ENCODE measurements at regions not wholly inside any gene's neighbourhood (a gene's known extent, or its start where the extent isn't known, plus 50 kb on each side); places are given as distances from the start of the nearest gene placed in this dataset.
"Not testable (repeated sequence)": the region's sequence is repeated elsewhere in the genome, so short reads cannot be mapped to it uniquely, and the experiment has no call there.

GRCh38 chr3:39733804-39734203 is 75.6 kb upstream of the MYRIP start:
- H2AFZ ChIP-seq (ENCODE audit: low read depth, low read length), result no peak overlapping the region
- no peaks in the 10 kb centered on the region for H3K36me3 ChIP-seq (ENCODE audit: control insufficient read depth in 1 of 2, insufficient read depth in 2 of 2, low read depth in 1 of 2, low read length in 2 of 2)
- H2BK120ac ChIP-seq (ENCODE audit: low read depth, low read length), result no peak overlapping the region
- H3K9ac ChIP-seq (ENCODE audit: low read length), result no peak overlapping the region
- 88% methylated on average over 3 of the region's 3 CpGs for WGBS
- H3K9me3 ChIP-seq (ENCODE audit: control insufficient read depth, low read length), result no peaks in the 10 kb centered on the region
- H3K23ac ChIP-seq (ENCODE audit: low read length in 2 of 2), result no peak overlapping the region
- H3K18ac ChIP-seq (ENCODE audit: low read depth in 1 of 2, low read length in 2 of 2), result no peak overlapping the region
- H3K27me3 ChIP-seq (ENCODE audit: control insufficient read depth in 1 of 2, insufficient read depth in 1 of 2, low read length in 2 of 2), result no peaks in the 10 kb centered on the region
- no peak overlapping the region for H4K8ac ChIP-seq (ENCODE audit: low read length)
- no peak overlapping the region for H2BK5ac ChIP-seq (ENCODE audit: low read depth, low read length, poor library complexity, severe bottlenecking)
- no peak overlapping the region for H3K14ac ChIP-seq (ENCODE audit: low read length in 2 of 2)
- no peaks in the 10 kb centered on the region for H3K4me1 ChIP-seq (ENCODE audit: control insufficient read depth, insufficient read depth, low read depth, low read length)
- H3K4ac ChIP-seq (ENCODE audit: low read depth in 1 of 2, low read length in 2 of 2), result no peak overlapping the region
- no peak overlapping the region for H3K4me3 ChIP-seq (ENCODE audit: insufficient read depth in 1 of 2, low read depth in 1 of 2, low read length in 2 of 2)
- no peak overlapping the region for H4K91ac ChIP-seq (ENCODE audit: low read length)
- no peak overlapping the region for H3K4me2 ChIP-seq (ENCODE audit: low read length, poor library complexity, severe bottlenecking)
- no peaks in the 10 kb centered on the region for H3K79me1 ChIP-seq (replicated peaks; ENCODE audit: low read length, poor library complexity, severe bottlenecking)
- no peak overlapping the region for H2BK12ac ChIP-seq (ENCODE audit: low read length in 2 of 2)
- H3K27ac ChIP-seq (ENCODE audit: low read length, poor library complexity, severe bottlenecking), result no peak overlapping the region
- DNase-seq, result no peak
- H2AK5ac ChIP-seq (ENCODE audit: low read length, severe bottlenecking), result no peak overlapping the region
- no peak overlapping the region for H2BK15ac ChIP-seq (ENCODE audit: low read depth, poor library complexity, severe bottlenecking)

GRCh38 chr3:39739658-39740057 is 69.8 kb upstream of the MYRIP start:
- H3K4me3 ChIP-seq (ENCODE audit: insufficient read depth in 1 of 2, low read depth in 1 of 2, low read length in 2 of 2); H2AFZ ChIP-seq (ENCODE audit: low read depth, low read length); H2BK120ac ChIP-seq (ENCODE audit: low read depth, low read length); H2AK5ac ChIP-seq (ENCODE audit: low read length, severe bottlenecking); H2BK12ac ChIP-seq (ENCODE audit: low read length in 2 of 2); H2BK5ac ChIP-seq (ENCODE audit: low read depth, low read length, poor library complexity, severe bottlenecking); H3K23ac ChIP-seq (ENCODE audit: low read length in 2 of 2); H3K14ac ChIP-seq (ENCODE audit: low read length in 2 of 2); H3K27ac ChIP-seq (ENCODE audit: low read length, poor library complexity, severe bottlenecking); H2BK15ac ChIP-seq (ENCODE audit: low read depth, poor library complexity, severe bottlenecking); H3K9ac ChIP-seq (ENCODE audit: low read length); H4K91ac ChIP-seq (ENCODE audit: low read length); DNase-seq; H3K4ac ChIP-seq (ENCODE audit: low read depth in 1 of 2, low read length in 2 of 2); H3K4me1 ChIP-seq (ENCODE audit: control insufficient read depth, insufficient read depth, low read depth, low read length); H3K36me3 ChIP-seq (ENCODE audit: control insufficient read depth in 1 of 2, insufficient read depth in 2 of 2, low read depth in 1 of 2, low read length in 2 of 2); H3K9me3 ChIP-seq (ENCODE audit: control insufficient read depth, low read length); H3K79me1 ChIP-seq (replicated peaks; ENCODE audit: low read length, poor library complexity, severe bottlenecking); H4K8ac ChIP-seq (ENCODE audit: low read length); H3K18ac ChIP-seq (ENCODE audit: low read depth in 1 of 2, low read length in 2 of 2); H3K4me2 ChIP-seq (ENCODE audit: low read length, poor library complexity, severe bottlenecking); H3K27me3 ChIP-seq (ENCODE audit: control insufficient read depth in 1 of 2, insufficient read depth in 1 of 2, low read length in 2 of 2): not testable (repeated sequence)
- WGBS, result no CpG with 5 or more reads among the region's 1 CpG

- no peak overlapping the region for H2BK15ac ChIP-seq (ENCODE audit: low read depth, poor library complexity, severe bottlenecking)
- no peak overlapping the region for H4K91ac ChIP-seq (ENCODE audit: low read length)
- 91% methylated on average over 2 of the region's 3 CpGs for WGBS
These were observed 64.7 kb upstream of the MYRIP start for GRCh38 chr3:39744746-39745145.

GRCh38 chr3:39748002-39748401 is 61.4 kb upstream of the MYRIP start:
- no peak overlapping the region for H3K27ac ChIP-seq (ENCODE audit: low read length, poor library complexity, severe bottlenecking)
- no peak overlapping the region for H2BK12ac ChIP-seq (ENCODE audit: low read length in 2 of 2)
- no CpG with 5 or more reads among the region's 1 CpG for WGBS
- H3K4ac ChIP-seq (ENCODE audit: low read depth in 1 of 2, low read length in 2 of 2), result no peak overlapping the region
- no peak overlapping the region for H4K91ac ChIP-seq (ENCODE audit: low read length)
- no peak overlapping the region for H3K18ac ChIP-seq (ENCODE audit: low read depth in 1 of 2, low read length in 2 of 2)
- no peak overlapping the region for H2BK15ac ChIP-seq (ENCODE audit: low read depth, poor library complexity, severe bottlenecking)
- no peaks in the 10 kb centered on the region for H3K4me1 ChIP-seq (ENCODE audit: control insufficient read depth, insufficient read depth, low read depth, low read length)
- no peak for DNase-seq
- H3K79me1 ChIP-seq (replicated peaks; ENCODE audit: low read length, poor library complexity, severe bottlenecking), result no peaks in the 10 kb centered on the region
- no peaks in the 10 kb centered on the region for H3K36me3 ChIP-seq (ENCODE audit: control insufficient read depth in 1 of 2, insufficient read depth in 2 of 2, low read depth in 1 of 2, low read length in 2 of 2)
- no peak overlapping the region for H2AFZ ChIP-seq (ENCODE audit: low read depth, low read length)
- no peak overlapping the region for H3K4me3 ChIP-seq (ENCODE audit: insufficient read depth in 1 of 2, low read depth in 1 of 2, low read length in 2 of 2)
- H3K9me3 ChIP-seq (ENCODE audit: control insufficient read depth, low read length), result no peaks in the 10 kb centered on the region
- no peak overlapping the region for H2BK120ac ChIP-seq (ENCODE audit: low read depth, low read length)
- no peak overlapping the region for H2BK5ac ChIP-seq (ENCODE audit: low read depth, low read length, poor library complexity, severe bottlenecking)
- no peaks in the 10 kb centered on the region for H3K27me3 ChIP-seq (ENCODE audit: control insufficient read depth in 1 of 2, insufficient read depth in 1 of 2, low read length in 2 of 2)
- H3K23ac ChIP-seq (ENCODE audit: low read length in 2 of 2), result no peak overlapping the region
- no peak overlapping the region for H4K8ac ChIP-seq (ENCODE audit: low read length)
- no peak overlapping the region for H3K14ac ChIP-seq (ENCODE audit: low read length in 2 of 2)
- no peak overlapping the region for H3K4me2 ChIP-seq (ENCODE audit: low read length, poor library complexity, severe bottlenecking)
- no peak overlapping the region for H2AK5ac ChIP-seq (ENCODE audit: low read length, severe bottlenecking)
- H3K9ac ChIP-seq (ENCODE audit: low read length), result no peak overlapping the region

More at GRCh38 chr3:39744746-39745145, 64.7 kb upstream of the MYRIP start:
- Histone ChIP-seq H3K27ac (ENCODE audit: low read length, poor library complexity, severe bottlenecking) (no peak overlapping the region), H3K18ac (ENCODE audit: low read depth in 1 of 2, low read length in 2 of 2) (no peak overlapping the region), H2BK5ac (ENCODE audit: low read depth, low read length, poor library complexity, severe bottlenecking) (no peak overlapping the region), H2BK12ac (ENCODE audit: low read length in 2 of 2) (no peak overlapping the region), H3K36me3 (ENCODE audit: control insufficient read depth in 1 of 2, insufficient read depth in 2 of 2, low read depth in 1 of 2, low read length in 2 of 2) (no peaks in the 10 kb centered on the region), H3K79me1 (replicated peaks; ENCODE audit: low read length, poor library complexity, severe bottlenecking) (no peaks in the 10 kb centered on the region), H3K27me3 (ENCODE audit: control insufficient read depth in 1 of 2, insufficient read depth in 1 of 2, low read length in 2 of 2) (no peaks in the 10 kb centered on the region), H3K4me2 (ENCODE audit: low read length, poor library complexity, severe bottlenecking) (no peak overlapping the region), H3K4me1 (ENCODE audit: control insufficient read depth, insufficient read depth, low read depth, low read length) (no peaks in the 10 kb centered on the region), H3K4ac (ENCODE audit: low read depth in 1 of 2, low read length in 2 of 2) (no peak overlapping the region), H3K23ac (ENCODE audit: low read length in 2 of 2) (no peak overlapping the region), H2AK5ac (ENCODE audit: low read length, severe bottlenecking) (no peak overlapping the region), H3K4me3 (ENCODE audit: insufficient read depth in 1 of 2, low read depth in 1 of 2, low read length in 2 of 2) (no peak overlapping the region), H4K8ac (ENCODE audit: low read length) (no peak overlapping the region), H3K9ac (ENCODE audit: low read length) (no peak overlapping the region), H2AFZ (ENCODE audit: low read depth, low read length) (no peak overlapping the region), H3K14ac (ENCODE audit: low read length in 2 of 2) (no peak overlapping the region), H2BK120ac (ENCODE audit: low read depth, low read length) (no peak overlapping the region), H3K9me3 (ENCODE audit: control insufficient read depth, low read length) (peaks cover 4% of the 10 kb centered on the region)
- no peak for DNase-seq
